PC-3 (cell line): ENCODE measurements at regions not wholly inside any gene's neighbourhood (a gene's known extent, or its start where the extent isn't known, plus 50 kb on each side); places are given as distances from the start of the nearest gene placed in this dataset.
A peak's percentile ranks its signal among the peaks of the same experiment; 100 is the strongest.

Experiments
- ATAC-seq: fragments of 200-7000 bp; cut with Tn5 transposase; 2 replicates; pipeline ENCODE4 v1.9.1; 2020; ENCODE audit warnings: mild to moderate bottlenecking, moderate library complexity
- BruUV-seq: library from RNA; stranded (reverse); fragments of 400-500 nt; replicated peaks from 2 replicates; lab custom pipeline; 2021; lab: Mats Ljungman, UMichigan
- CTCF ChIA-PET: fragments of 300-600 bp; sonication (Branson Sonifier 250); formaldehyde crosslinking; loops from one replicate; lab custom pipeline; 2022; ENCODE audit warnings: antibody characterized with exemption; lab: Charles Lee
- POLR2A ChIA-PET: fragments of 300-600 bp; sonication (Branson Sonifier 250); formaldehyde crosslinking; loops from one replicate; lab custom pipeline; 2022; ENCODE audit warnings: antibody characterized with exemption; ENCODE audit not compliant: unreplicated experiment; lab: Charles Lee
- DNase-seq: peaks from one replicate; pipeline ENCODE4 v3.0.0-alpha.2; 2015
- H2AFZ ChIP-seq: fragments of 300-600 bp; sonication (generic); 2 replicates; pipeline ENCODE4 v1.6.0; 2016; ENCODE audit warnings: antibody characterized with exemption, low read length
- H3F3A ChIP-seq: fragments of 300-600 bp; sonication (generic); one replicate; pipeline ENCODE4 v1.6.0; 2017; ENCODE audit warnings: antibody characterized with exemption, low read length, control low read depth, mild to moderate bottlenecking; ENCODE audit not compliant: unreplicated experiment
- H3K27ac ChIP-seq: fragments of 300-600 bp; sonication (generic); 2 replicates; pipeline ENCODE4 v1.5.1; 2016; ENCODE audit warnings: mild to moderate bottlenecking, low read length
- H3K27me3 ChIP-seq: fragments of 300-600 bp; sonication (generic); 2 replicates; pipeline ENCODE4 v1.6.1; 2016; ENCODE audit warnings: low read length, mixed read lengths
- H3K36me3 ChIP-seq: fragments of 300-600 bp; sonication (generic); 2 replicates; pipeline ENCODE4 v1.6.1; 2016; ENCODE audit warnings: low read depth, mixed run types, low read length, mixed read lengths
- H3K4me1 ChIP-seq: fragments of 300-600 bp; sonication (generic); 2 replicates; pipeline ENCODE4 v1.5.1; 2016; ENCODE audit warnings: low read length; ENCODE audit not compliant: insufficient read depth
- H3K4me2 ChIP-seq: fragments of 300-600 bp; sonication (generic); 2 replicates; pipeline ENCODE4 v1.6.0; 2016; ENCODE audit warnings: low read length
- H3K4me3 ChIP-seq: fragments of 300-600 bp; sonication (generic); 2 replicates; pipeline ENCODE4 v1.5.1; 2016; ENCODE audit warnings: mild to moderate bottlenecking, low read length, mixed read lengths
- H3K79me2 ChIP-seq: fragments of 300-600 bp; sonication (generic); 2 replicates; pipeline ENCODE4 v1.6.1; 2017; ENCODE audit warnings: low read length, mixed read lengths
- H3K9ac ChIP-seq: fragments of 300-600 bp; sonication (generic); 2 replicates; pipeline ENCODE4 v1.6.0; 2016; ENCODE audit warnings: mild to moderate bottlenecking, low read length
- H3K9me2 ChIP-seq: fragments of 300-600 bp; sonication (generic); replicated peaks from 2 replicates; pipeline ENCODE4 v1.6.1; 2016; ENCODE audit warnings: mixed run types, low read length, mixed read lengths
- H3K9me3 ChIP-seq: fragments of 300-600 bp; sonication (generic); 2 replicates; pipeline ENCODE4 v1.6.1; 2016; ENCODE audit warnings: low read length, mixed read lengths
- H4K20me1 ChIP-seq: fragments of 300-600 bp; sonication (generic); 2 replicates; pipeline ENCODE4 v1.6.1; 2016; ENCODE audit warnings: low read length, mixed read lengths
- EZH2 ChIP-seq: fragments of 300-600 bp; sonication (generic); IDR thresholded peaks from one replicate; pipeline ENCODE4 v1.6.1; 2017; ENCODE audit warnings: antibody characterized with exemption, mild to moderate bottlenecking, low read length; ENCODE audit not compliant: unreplicated experiment
- EZH2phosphoT487 ChIP-seq: fragments of 300-600 bp; sonication (generic); IDR thresholded peaks from 2 replicates; pipeline ENCODE4 v1.6.1; 2018; ENCODE audit warnings: mild to moderate bottlenecking, antibody characterized with exemption, low read length, borderline replicate concordance
- intact Hi-C: fragments of 100-400 bp; cut with micrococcal nuclease; formaldehyde crosslinking; loops from 2 replicates; pipeline ENCODE4 v1.9.0; 2023
- TF ChIP-seq, protein P1 (sequence below): fragments of 300-600 bp; sonication (generic); conservative IDR thresholded peaks from 2 replicates; pipeline ENCODE4 v1.5.1; 2017; ENCODE audit warnings: antibody characterized with exemption, low read depth, mild to moderate bottlenecking, low read length

DNA sequence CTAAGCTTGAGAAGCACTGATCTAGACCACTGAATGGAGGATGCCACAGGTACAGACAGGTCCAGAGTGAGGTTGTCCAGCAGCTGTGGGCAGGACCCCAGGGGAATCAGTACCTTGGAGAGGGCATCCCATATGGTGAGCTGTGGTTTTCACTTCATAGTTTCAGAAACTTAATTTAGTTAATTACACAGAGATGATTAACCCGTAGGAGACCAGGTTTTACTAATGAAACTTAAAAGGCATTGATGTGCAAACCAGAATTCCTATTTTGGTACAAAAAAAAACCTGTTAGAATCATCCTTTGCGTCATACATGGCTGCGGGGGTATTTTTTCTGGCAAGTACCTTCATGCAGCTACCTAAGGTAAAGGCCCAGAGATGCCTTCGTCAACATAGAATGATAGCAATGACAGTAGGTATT, 159.3 kb downstream of the DACT1 start:
- H4K20me1 ChIP-seq: no peaks in the 10 kb centered on the region
- H3K9me3 ChIP-seq: no peaks in the 10 kb centered on the region
- ChIA-PET POLR2A (no interaction called here), CTCF (no interaction called here)
- no peaks in the 10 kb centered on the region for H3K4me1 ChIP-seq
- no peaks in the 10 kb centered on the region for H3K79me2 ChIP-seq
- TF ChIP-seq EZH2phosphoT487: no peak
- TF ChIP-seq, protein P1, sequence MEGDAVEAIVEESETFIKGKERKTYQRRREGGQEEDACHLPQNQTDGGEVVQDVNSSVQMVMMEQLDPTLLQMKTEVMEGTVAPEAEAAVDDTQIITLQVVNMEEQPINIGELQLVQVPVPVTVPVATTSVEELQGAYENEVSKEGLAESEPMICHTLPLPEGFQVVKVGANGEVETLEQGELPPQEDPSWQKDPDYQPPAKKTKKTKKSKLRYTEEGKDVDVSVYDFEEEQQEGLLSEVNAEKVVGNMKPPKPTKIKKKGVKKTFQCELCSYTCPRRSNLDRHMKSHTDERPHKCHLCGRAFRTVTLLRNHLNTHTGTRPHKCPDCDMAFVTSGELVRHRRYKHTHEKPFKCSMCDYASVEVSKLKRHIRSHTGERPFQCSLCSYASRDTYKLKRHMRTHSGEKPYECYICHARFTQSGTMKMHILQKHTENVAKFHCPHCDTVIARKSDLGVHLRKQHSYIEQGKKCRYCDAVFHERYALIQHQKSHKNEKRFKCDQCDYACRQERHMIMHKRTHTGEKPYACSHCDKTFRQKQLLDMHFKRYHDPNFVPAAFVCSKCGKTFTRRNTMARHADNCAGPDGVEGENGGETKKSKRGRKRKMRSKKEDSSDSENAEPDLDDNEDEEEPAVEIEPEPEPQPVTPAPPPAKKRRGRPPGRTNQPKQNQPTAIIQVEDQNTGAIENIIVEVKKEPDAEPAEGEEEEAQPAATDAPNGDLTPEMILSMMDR: no peak
- no peak for TF ChIP-seq EZH2
- H3K27ac ChIP-seq: no peak overlapping the region
- no peak overlapping the region for H2AFZ ChIP-seq
- peaks cover 81% of the 10 kb centered on the region for H3K27me3 ChIP-seq
- H3K4me2 ChIP-seq: no peak overlapping the region
- DNase-seq (peak; percentile 62), ATAC-seq (peak; percentile 49; the same call in 1 of the 2 replicates)
- H3K9me2 ChIP-seq: no peaks in the 10 kb centered on the region
- no peak overlapping the region for H3K4me3 ChIP-seq
- no peaks in the 10 kb centered on the region for H3K36me3 ChIP-seq
- intact Hi-C loops: no loop called here
- H3F3A ChIP-seq: no peaks in the 10 kb centered on the region
- BruUV-seq: no TSS peak
- no peak overlapping the region for H3K9ac ChIP-seq

DNA sequence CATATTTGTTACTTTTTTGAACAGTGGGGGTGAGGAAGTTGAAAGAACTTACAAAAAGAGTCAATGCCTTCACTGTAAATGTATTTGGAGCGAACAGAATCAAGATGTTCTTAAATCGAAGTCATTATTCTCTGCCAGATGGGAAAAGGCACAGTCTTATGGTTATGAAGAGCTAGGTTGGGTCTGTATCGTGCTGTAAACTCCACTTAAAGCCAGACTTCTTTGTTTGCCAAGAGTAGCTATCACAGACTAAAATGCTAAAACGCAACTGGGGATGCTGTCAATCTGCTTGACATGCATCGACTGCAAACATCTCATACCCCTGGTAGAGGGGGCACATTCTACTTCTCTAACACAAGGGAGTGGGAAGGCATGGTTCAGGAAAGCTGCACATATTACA, 160.4 kb downstream of the DACT1 start:
- TF ChIP-seq EZH2: no peak
- TF ChIP-seq, protein P1: no peak
- no peak for TF ChIP-seq EZH2phosphoT487
- no peak overlapping the region for H3K4me3 ChIP-seq
- H3F3A ChIP-seq: no peaks in the 10 kb centered on the region
- no peaks in the 10 kb centered on the region for H3K9me2 ChIP-seq
- H3K27ac ChIP-seq: no peak overlapping the region
- H4K20me1 ChIP-seq: no peaks in the 10 kb centered on the region
- H3K4me1 ChIP-seq: no peaks in the 10 kb centered on the region
- POLR2A ChIA-PET: no interaction called here
- H3K9me3 ChIP-seq: no peaks in the 10 kb centered on the region
- intact Hi-C loops: no loop called here
- ATAC-seq (no peak), DNase-seq (no peak)
- H3K9ac ChIP-seq: no peak overlapping the region
- no TSS peak for BruUV-seq
- CTCF ChIA-PET: no interaction called here
- no peaks in the 10 kb centered on the region for H3K79me2 ChIP-seq
- no peaks in the 10 kb centered on the region for H3K36me3 ChIP-seq
- no peak overlapping the region for H3K4me2 ChIP-seq
- peaks cover 70% of the 10 kb centered on the region for H3K27me3 ChIP-seq
- H2AFZ ChIP-seq: no peak overlapping the region

GRCh38 chr14:58801086-58801485, 163.3 kb downstream of the DACT1 start:
- ATAC-seq: no peak

More at GRCh38 chr14:58801086-58801485, 163.3 kb downstream of the DACT1 start:
- Histone ChIP-seq H3K4me2 (no peak overlapping the region), H3F3A (no peaks in the 10 kb centered on the region), H3K36me3 (no peaks in the 10 kb centered on the region), H3K9ac (no peak overlapping the region), H4K20me1 (no peaks in the 10 kb centered on the region), H3K79me2 (no peaks in the 10 kb centered on the region), H3K9me2 (no peaks in the 10 kb centered on the region), H3K9me3 (no peaks in the 10 kb centered on the region), H3K4me1 (no peaks in the 10 kb centered on the region), H2AFZ (no peak overlapping the region), H3K4me3 (no peak overlapping the region), H3K27ac (no peak overlapping the region), H3K27me3 (peaks cover 68% of the 10 kb centered on the region)
- POLR2A ChIA-PET: no interaction called here
- intact Hi-C loops: no loop called here
- no peak for DNase-seq
- CTCF ChIA-PET: no interaction called here
- BruUV-seq: no TSS peak
- TF ChIP-seq EZH2phosphoT487 (no peak), EZH2 (no peak)
- TF ChIP-seq, protein P1: no peak
